DMS79 (cell line): ENCODE measurements at regions not wholly inside any gene's neighbourhood (a gene's known extent, or its start where the extent isn't known, plus 50 kb on each side); places are given as distances from the start of the nearest gene placed in this dataset.

Experiments used
- DNase-seq: peaks from one replicate; lab custom pipeline; 2025; lab: John Stamatoyannopoulos, UW

DNA sequence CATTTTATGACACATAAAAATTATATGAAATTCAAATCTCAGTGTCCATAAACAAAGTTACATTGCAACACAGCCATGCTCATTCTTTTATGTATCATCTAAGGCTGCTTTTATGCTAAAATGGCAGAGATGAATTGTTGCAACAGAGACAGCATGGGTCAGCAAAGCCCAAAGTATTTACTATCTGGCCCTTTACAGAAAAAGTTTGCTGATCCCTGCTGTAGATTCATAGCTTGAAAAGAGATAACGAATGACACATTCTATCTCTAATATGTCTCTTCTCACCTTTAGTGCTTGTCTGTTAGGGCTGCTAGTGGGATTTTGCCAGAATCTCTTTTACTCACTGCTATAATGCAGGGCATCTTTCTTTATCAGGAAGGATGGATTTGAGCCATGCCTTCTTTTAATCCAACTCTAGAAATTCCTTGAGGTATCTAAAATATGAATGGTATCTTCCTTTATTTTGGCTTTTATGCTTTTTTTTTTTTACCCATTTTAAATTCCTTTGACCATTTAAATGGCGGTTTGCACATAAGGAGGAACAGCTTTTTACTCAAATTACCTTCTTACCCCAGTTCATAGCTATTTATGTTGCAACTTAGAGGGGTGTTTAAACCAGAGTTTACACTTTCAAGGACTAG is 598.2 kb downstream of the PLPP3 start:
- DNase-seq, result no peak

DNA sequence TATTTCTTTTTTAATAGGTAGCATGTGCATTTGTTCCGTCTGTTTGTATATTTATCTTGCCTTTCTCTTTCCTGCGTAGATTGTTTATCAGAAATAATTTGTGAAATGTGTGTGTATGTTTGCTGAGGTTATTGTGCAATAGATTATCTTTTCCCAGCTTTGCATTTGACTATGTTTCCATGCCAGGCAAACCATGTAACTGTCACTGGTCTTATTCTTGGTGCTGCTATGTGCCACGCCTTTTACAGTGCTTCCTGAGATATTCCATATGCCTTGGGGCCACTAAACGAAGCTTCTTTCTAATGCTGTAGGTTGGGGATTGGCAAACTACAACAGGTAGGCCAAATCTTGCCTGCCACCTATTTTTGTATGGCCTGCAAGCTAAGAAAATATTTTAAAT is 598.8 kb downstream of the PLPP3 start:
- no peak for DNase-seq

DNA sequence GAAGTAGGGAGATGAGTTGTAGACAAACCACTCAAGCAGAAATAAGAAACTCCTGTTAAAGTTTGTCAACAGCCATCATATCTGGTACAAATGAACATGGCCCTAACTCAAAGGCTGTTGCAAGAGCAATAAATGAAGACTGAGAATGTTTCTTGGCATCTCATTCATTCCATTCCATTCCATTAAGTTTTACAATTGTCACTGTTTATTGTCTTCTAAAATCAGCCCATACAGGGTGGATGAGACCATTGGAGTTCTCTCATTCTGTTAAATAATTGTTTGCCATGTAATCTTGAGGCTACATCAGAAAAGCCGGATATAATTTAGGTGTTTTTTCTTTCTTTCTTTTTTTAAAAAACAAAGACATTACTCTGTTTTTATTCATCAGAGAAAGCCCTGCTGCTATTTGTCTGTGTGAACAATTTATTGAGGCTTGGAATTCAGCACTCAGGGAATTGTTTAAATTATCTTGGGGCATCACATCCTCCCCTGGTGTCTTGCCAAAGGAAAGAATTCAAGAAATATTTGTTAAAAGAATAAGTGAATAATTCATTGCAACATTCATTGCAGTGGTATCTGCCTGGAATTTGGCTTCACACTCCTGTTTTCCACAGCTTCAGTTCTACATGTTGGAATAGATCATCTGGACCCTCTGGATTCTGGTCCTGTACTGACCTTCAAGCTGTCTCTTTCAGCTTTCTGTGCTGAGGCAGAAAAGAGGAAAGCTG is 604.5 kb downstream of the PLPP3 start:
- no peak for DNase-seq

DNA sequence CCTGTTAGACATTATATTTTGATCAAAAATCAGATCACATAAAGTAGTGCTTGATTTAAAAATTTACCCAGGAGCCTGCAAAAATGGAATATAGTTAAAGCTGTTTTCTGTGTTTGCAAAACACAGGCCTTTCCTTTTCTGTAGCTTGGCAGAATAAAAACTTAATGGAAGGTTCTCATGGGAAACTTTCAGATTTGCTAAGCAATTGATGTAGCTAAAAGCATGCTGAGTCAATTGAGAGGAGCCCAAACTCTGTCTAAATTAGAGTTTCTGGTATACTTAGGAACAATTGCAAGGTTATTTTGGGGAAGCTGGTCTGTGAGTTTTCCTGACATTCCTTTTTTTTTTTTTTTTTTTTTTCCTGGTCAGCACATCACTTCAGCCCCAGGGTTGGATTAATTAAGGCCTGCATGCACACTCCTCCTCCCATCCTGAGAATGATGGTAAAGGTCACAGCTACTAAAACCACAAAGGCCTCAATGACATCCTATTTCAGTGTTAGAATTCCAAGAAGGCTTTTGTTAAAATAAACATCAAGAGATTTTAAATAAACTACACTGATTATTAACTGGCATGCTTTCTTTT is 608.7 kb downstream of the PLPP3 start:
- DNase-seq, result no peak

DNA sequence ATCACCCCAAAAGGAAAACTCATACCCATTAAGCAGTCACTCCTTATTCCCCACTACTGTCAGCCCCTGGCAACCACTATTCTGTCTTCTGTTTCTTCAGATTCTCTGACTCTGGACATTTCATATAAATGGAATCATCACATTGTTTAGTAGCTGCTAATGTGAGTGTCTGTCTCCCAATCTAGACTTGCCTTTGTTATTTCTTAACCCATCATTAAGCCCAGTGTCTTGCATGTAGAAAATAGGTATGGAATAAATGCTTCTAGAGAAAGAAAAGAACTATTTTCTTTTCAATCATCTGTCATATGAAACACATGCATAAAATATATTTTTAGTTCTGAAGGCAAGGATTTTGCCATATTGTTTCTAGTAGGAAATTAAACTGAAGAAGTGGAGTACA is 610.0 kb downstream of the PLPP3 start:
- no peak for DNase-seq

DNA sequence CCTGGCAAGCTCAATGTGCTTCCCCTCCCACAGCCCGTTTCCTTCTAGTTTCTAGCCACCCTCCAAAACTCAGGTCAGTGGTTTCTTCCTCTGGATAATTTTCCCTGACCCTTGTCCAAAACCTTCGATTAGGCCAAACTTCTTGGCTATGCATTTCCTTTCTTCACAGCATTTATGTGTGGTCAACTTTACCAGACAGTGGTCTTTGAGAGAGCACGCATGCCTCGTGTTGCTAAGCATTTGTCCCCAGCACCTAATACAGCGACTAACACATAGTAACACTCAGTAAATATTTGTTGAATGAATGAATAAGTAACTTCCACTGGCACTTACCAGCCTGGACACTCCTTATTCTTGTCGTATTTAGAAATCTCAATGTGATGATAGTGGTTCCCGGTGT is 610.7 kb downstream of the PLPP3 start:
- no peak for DNase-seq

DNA sequence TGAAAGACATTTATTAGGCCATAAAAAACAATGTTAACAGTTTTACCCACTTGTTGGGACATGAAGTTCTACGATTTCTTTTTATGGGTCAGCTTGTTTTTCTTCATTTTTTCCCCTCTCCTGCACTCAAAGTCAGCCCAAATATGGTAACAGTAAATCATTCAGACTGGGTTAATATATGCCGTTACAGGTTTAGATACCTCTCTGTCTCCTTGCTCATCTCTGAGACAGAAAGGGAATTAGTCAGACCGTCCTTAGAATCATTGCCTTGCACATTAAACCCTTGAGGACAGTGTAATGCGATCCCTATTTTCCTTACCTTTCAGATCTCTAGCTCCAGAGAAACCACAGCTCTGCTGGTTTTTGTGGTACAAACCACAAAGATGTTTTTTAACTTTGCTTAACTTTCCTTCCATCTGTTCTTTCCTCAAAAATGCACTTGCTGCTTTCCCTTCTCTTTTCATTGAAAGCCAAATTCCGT is 613.3 kb downstream of the PLPP3 start:
- no peak for DNase-seq

DNA sequence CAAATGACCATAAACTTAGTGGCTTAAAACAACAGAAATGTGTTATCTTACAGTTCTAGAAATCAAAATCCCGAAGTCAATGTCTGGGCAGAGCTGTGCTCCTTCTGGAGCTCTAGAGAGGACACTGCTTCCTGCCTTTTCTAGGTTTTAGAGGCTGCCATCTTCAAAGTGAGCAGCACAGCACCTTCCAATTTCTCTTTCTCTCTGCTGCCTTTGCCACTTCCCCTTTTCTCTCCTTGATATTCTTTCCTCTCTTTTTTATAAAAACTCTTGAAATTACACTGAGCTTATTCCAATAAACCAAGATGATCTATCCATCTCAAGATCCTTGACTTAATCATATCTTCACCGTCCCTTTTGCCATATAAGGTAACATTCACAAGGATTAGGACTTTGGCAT is 616.9 kb downstream of the PLPP3 start:
- no peak for DNase-seq

DNA sequence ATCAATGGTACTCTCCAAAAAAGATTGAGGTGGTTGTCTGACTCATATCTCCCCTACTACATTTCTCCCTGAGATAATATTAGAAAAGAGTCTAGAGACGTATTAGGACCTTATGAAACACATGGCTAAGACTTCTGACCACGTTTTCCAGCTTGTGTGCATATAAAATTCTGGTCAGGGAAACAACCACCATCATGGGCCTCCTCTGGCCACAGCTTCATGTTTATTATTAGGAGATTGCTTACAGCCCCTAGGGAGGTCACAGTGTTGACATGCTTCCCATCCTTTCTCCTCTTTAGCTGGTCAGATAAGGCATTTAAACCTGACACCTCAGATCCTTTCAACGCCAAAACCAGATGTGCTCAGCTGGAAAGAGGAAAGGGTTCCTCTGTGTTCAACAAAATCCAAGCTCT is 620.2 kb downstream of the PLPP3 start:
- no peak for DNase-seq

DNA sequence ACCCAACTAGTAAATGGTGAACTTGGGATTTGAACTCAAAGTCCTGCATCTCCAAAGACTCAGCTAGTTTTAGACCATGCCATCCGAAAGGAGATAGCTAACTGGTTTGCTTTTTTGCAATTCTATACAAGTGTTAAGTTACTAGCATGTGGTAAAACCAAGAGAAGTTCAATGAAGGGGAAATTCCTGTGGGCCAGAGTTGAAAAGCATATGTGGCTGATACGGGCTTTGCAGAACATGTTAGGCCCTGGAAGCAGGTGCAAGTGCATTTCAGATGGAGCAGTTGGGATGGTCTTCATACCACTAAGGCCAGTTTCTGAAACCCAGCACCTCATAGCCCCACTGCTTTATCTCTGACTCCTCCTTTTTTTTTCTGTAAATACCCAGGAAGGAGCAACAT is 620.9 kb downstream of the PLPP3 start:
- DNase-seq, result no peak

DNA sequence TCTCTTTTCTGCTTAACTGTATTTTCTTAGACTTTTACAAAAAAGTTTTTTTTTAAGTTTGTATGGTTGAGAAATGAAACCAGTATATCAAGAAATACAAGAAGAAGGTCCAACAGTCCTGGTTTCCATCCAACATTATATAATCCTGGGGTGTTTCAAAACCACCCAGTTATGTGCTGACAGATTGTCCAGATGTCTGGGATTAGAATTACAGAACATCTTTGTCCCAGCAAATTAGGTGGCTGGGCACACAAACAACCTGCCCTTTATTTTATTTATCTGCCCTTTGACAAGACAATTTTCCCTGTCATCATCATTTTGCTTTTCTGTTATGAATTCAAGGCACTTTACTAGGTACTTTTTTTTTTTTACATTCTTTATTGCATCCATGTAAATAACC is 622.1 kb downstream of the PLPP3 start:
- no peak for DNase-seq

DNA sequence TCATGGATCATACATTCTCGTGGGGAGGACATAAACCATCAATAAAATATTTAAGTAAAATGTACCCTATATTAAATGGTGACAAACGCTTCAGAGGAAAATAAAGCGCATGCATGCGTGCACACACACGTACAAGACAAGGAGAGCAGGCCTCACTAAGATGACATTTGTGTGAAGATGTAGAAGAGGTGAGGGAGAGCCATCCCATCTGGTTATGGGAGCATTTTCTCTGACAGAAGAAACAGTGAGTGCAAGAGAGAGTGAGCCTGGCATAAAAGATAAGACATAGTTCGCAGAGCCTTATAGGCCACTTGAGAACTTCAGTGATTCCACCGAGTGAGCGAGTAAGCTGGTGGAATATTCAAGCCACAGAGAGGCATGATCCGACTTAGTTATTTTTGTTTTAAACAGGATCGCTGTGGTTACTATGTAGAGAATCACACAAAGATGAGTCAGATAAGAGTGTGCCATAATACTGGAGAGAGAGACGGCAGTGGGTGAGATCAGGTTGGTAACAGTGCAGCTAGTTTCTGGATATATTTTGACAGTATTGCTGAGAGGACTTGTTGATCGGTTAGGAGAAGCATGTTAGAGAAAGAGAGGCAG is 624.2 kb downstream of the PLPP3 start:
- DNase-seq, result no peak

DNA sequence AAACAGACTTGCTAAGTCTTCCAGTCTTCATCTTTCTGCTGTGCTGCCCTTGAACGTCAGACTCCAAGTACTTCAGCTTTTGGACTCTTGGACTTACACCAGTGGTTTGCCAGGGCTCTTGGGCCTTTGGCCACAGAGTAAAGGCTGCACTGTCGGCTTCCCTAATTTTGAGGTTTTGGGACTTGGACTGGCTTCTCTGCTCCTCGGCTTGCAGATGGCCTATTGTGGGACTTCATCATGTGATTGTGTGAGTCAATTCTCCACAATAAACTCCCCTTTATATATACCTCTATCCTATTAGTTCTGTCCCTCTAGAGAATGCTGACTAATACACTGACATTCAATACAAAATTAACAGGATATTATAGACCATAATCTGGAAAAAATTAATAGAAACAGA is 628.1 kb downstream of the PLPP3 start:
- DNase-seq, result no peak

DNA sequence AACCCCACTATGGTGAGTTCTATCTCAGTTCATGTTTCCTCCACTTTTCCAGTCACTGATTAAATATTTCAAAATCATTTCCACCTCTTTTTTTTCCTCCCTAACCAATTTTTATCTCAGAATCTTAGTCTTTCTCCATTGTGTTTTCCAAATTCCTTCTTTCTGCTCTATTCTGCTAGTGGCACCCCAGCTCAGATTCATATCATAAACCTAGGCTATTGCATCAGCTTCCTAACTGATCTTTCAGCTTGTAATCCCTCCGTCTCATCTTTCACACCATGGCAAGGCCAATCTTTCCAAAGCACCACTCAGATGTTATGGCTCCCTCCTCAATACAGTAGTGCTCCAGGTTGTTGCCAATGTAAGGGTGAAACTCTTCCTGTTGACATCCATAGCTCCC is 631.9 kb downstream of the PLPP3 start:
- DNase-seq, result no peak

DNA sequence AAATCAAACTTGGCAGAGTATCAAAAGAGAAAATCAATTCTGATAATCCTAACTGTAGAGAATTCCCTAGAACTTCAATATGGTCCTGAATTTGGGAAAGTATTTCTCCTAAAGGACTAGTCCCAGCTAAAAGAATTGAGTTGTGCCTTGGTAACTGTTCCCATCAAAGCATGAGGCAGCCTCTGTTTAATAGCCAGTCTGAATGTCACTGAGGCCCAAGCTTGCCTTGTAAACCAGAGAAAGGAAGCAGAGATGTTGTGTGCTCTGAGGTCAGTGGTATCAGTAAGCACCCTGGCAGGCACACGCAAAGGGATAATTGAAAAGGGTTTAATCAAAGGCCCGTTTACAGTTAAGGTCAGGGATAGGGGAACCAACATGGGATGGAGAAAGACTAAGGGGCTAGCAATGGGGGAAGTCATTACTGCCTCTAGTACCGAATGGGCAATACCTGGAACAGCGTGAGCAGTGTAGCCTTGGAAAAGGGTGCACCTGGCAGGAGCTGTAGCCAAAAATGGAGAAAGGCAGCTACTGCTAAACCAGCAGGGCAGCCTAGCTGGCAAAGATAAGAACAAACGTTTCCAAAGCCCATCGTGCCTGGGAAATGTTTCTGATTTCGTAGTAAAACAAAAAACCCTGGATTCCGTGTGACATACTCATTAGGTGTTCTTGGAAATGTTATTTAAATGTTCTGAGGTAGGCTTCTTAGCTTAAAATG is 635.5 kb downstream of the PLPP3 start:
- no peak for DNase-seq

DNA sequence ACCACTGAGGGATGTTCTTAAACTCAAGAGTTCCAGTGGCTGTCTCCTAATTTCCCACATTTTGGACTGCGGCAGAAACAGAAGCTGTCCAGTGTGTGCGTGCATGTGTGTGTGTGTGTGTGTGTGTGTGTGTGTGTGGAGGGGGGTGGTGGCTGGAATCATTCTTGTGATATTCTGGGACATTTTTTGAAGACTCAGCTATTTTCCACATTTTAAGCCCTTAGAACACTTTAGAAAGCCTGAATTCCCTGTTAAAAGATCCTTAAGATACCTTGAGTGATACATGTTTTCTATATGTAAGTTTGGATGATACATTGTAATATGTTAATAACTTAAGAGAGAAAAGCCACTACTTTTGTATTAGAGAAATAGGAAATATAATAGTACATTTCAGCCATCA is 636.4 kb downstream of the PLPP3 start:
- no peak for DNase-seq

DNA sequence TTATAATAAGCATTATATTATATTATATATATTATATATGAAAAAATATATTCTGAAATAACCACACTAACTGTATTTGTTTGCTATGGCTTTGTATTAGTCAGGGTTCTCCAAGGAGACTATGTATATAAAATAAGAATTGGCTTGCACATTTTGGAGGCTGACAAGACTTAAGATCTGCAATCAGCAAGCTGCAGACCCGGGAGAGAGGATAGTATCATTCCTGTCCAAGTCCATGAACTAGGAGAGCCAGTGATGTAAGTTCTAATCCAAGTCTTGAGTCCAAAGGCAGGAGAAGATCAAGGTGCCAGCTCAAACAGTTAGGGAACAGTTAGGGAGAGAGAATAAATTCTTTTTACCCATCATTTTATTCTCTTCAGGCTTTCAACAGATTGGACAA is 639.5 kb downstream of the PLPP3 start:
- no peak for DNase-seq

DNA sequence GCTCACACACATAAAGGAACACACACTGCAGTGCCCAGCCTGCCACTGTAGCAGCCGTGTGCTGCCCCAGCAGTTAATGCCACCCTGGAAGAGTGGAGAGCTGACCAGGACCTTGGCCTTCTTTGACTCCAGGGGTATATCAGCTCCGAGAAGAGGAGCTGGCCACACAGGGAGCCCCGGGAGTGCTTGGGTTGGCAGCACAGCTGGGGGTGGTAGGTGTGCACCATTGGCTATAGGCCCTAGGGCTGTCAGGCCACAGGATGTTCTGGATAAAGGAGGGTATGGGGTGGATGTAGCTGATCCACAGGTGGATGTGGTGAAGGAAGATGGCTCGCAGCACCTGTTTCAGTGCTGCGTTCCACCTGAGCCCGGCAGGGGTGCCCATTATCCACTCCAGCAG is 640.5 kb downstream of the PLPP3 start:
- no peak for DNase-seq

DNA sequence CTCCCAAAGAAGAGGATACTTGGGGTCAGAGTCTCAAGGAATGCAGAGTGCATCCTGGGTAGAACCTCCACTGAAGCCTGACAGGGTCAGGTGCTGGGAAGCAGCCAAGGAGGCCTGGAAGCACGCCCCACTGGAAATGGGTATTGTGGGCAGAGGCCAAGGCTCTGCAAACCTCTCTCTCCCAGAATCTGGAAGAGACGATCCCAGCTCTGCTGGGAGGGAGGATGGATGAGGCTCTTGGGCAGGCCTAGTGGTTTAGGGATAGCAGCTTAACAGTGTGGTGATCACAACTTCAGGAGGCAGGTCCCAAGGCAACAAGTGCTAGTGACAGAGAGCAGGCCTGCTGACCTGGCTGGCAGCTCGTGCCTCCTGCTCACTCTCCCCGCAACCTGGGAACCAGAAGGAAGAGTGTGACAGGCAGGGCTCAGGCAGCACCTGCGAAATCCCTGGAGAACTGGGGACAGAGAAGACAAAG is 641.0 kb downstream of the PLPP3 start:
- no peak for DNase-seq

DNA sequence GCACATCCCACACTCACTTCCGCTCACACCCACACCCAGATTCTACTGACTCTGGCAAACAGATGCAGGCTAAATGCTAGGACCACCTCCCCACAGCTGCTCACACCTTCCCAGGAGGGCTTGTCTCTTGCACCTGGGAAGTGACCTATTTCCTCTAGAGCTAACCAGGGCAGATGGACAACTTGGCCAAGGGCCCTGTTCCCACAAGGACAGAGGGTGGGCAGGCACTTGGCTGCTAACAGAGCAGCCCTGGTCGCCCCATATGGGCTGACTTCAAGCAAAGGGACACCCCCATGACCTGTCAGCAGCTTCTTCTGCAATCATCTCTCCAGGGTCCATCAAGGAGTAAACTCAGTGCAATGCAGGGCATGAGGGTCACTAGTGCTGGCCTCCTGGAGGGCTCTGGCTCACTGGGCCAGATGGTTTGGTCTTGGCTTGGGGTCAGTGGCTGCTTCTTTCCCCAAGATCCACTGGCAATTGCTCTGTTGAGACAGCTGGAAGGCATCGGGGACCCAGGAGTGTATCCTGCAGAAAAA is 641.5 kb downstream of the PLPP3 start:
- no peak for DNase-seq

DNA sequence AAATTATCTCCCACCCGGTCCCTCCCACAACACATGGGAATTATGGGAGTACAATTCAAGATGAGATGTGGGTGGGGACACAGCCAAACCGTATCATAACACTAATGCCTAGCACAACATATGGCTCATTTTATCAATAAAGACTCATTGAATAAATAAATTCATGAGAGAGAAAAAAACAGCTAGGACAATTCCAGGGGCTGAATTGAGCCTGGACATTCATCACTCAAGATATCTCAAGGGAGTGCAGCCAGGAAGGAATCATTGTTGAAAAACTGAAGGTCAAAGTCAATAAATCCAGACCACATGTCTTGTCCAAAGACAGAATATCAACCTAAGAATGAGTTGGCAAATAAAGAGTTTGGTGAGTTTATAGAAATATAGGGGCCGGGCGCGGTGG is 644.1 kb downstream of the PLPP3 start:
- DNase-seq, result no peak

DNA sequence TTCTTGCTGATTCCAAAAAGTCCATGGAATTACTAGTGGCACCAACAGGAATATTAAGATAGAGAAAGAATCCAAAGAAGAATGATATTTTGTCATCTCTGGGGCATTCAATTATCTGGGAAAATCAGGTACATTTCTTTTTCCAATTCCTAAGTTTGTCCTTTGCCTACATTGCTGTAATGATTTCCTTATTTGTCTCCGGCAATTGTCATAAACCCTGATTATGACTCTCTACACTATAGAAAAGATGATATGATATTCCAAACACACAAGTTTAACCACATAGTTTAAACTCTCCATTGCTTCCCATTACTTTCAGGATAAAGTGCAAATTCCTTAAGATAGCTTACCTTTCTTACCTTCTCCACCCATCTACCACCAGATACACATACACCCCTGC is 647.0 kb downstream of the PLPP3 start:
- DNase-seq, result no peak
